A673 (cell line): ENCODE measurements at regions not wholly inside any gene's neighbourhood (a gene's known extent, or its start where the extent isn't known, plus 50 kb on each side); places are given as distances from the start of the nearest gene placed in this dataset.

Experiments
- EZH2 ChIP-seq: fragments of 200-600 bp; sonication (generic); IDR thresholded peaks from 2 replicates; pipeline ENCODE4 v1.6.1; 2017; ENCODE audit warnings: borderline replicate concordance, low read depth, mild to moderate bottlenecking, mixed read lengths, antibody characterized with exemption, low read length; ENCODE audit not compliant: poor library complexity, severe bottlenecking
- TF ChIP-seq, protein P1 (sequence below): fragments of 300-800, 200-600 bp; sonication (generic); conservative IDR thresholded peaks from 2 replicates; pipeline ENCODE4 v1.5.1; 2017; ENCODE audit warnings: low read depth, mild to moderate bottlenecking, antibody characterized with exemption, low read length, moderate library complexity, mixed read lengths

DNA sequence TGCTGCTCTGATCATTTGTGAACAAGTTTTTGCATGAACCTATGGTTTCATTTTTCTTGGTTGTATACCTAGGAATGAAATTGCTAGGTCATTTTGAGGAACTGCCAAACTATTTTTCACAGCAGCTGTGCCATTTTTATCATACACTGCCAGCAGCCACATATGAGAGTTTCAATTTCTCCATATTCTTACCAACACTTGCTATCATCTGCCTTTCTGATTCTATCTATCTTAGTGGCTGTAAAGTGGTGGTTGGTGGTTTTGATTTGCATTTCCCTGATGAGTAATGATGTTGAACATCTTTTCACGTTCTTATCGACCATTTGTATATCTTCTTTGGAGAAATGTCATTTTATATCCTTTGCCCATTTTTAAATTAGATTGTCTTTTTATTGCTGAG, 146.1 kb downstream of the C12orf75 start:
- TF ChIP-seq, protein P1, sequence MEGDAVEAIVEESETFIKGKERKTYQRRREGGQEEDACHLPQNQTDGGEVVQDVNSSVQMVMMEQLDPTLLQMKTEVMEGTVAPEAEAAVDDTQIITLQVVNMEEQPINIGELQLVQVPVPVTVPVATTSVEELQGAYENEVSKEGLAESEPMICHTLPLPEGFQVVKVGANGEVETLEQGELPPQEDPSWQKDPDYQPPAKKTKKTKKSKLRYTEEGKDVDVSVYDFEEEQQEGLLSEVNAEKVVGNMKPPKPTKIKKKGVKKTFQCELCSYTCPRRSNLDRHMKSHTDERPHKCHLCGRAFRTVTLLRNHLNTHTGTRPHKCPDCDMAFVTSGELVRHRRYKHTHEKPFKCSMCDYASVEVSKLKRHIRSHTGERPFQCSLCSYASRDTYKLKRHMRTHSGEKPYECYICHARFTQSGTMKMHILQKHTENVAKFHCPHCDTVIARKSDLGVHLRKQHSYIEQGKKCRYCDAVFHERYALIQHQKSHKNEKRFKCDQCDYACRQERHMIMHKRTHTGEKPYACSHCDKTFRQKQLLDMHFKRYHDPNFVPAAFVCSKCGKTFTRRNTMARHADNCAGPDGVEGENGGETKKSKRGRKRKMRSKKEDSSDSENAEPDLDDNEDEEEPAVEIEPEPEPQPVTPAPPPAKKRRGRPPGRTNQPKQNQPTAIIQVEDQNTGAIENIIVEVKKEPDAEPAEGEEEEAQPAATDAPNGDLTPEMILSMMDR = no peak
- TF ChIP-seq EZH2 = no peak
